ENCODE measurements at regions not wholly inside any gene's neighbourhood (a gene's known extent, or its start where the extent isn't known, plus 50 kb on each side); places are given as distances from the start of the nearest gene placed in this dataset.
"Not testable (repeated sequence)": the region's sequence is repeated elsewhere in the genome, so short reads cannot be mapped to it uniquely, and the experiment has no call there.

- Histone ChIP-seq H3K9me3 (ENCODE audit: control insufficient read depth in 3 of 3, low read length in 3 of 3) (no peaks in the 10 kb centered on the region), H3K9ac (ENCODE audit: low read depth in 1 of 3, low read length in 3 of 3) (no peak overlapping the region), H3K36me3 (ENCODE audit: control insufficient read depth in 3 of 3, insufficient read depth in 3 of 3, low read length in 3 of 3) (no peaks in the 10 kb centered on the region), H3K27me3 (ENCODE audit: control insufficient read depth in 3 of 3, insufficient read depth in 3 of 3, low read length in 3 of 3) (no peaks in the 10 kb centered on the region), H3K4me3 (ENCODE audit: low read length in 3 of 3) (peak overlapping the region in 1 of 3 donors; percentile 23), H3K4me1 (ENCODE audit: control insufficient read depth in 3 of 3, insufficient read depth in 3 of 3, low read length in 3 of 3) (no peaks in the 10 kb centered on the region), H3K27ac (ENCODE audit: low read depth, low read length) (no peak overlapping the region)
Measured at GRCh38 chr2:21891191-21891590, 767.4 kb downstream of the TDRD15 start.

- no peaks in the 10 kb centered on the region for H3K4me1 ChIP-seq (ENCODE audit: control insufficient read depth in 3 of 3, insufficient read depth in 3 of 3, low read length in 3 of 3)
- H3K27me3 ChIP-seq (ENCODE audit: control insufficient read depth in 3 of 3, insufficient read depth in 3 of 3, low read length in 3 of 3) = no peaks in the 10 kb centered on the region
- no peaks in the 10 kb centered on the region for H3K36me3 ChIP-seq (ENCODE audit: control insufficient read depth in 3 of 3, insufficient read depth in 3 of 3, low read length in 3 of 3)
- no peak overlapping the region for H3K4me3 ChIP-seq (ENCODE audit: low read length in 3 of 3)
- no peak overlapping the region for H3K9ac ChIP-seq (ENCODE audit: low read depth in 1 of 3, low read length in 3 of 3)
- H3K9me3 ChIP-seq (ENCODE audit: control insufficient read depth in 3 of 3, low read length in 3 of 3) = no peaks in the 10 kb centered on the region
- no peak overlapping the region for H3K27ac ChIP-seq (ENCODE audit: low read depth, low read length)
Measured at GRCh38 chr2:21892140-21892539, 768.4 kb downstream of the TDRD15 start.

- H3K36me3 ChIP-seq (ENCODE audit: control insufficient read depth in 3 of 3, insufficient read depth in 3 of 3, low read length in 3 of 3) = no peaks in the 10 kb centered on the region
- no peak overlapping the region for H3K9ac ChIP-seq (ENCODE audit: low read depth in 1 of 3, low read length in 3 of 3)
- H3K27ac ChIP-seq (ENCODE audit: low read depth, low read length) = no peak overlapping the region
- H3K9me3 ChIP-seq (ENCODE audit: control insufficient read depth in 3 of 3, low read length in 3 of 3) = no peaks in the 10 kb centered on the region
- no peaks in the 10 kb centered on the region for H3K27me3 ChIP-seq (ENCODE audit: control insufficient read depth in 3 of 3, insufficient read depth in 3 of 3, low read length in 3 of 3)
- H3K4me1 ChIP-seq (ENCODE audit: control insufficient read depth in 3 of 3, insufficient read depth in 3 of 3, low read length in 3 of 3) = no peaks in the 10 kb centered on the region
- H3K4me3 ChIP-seq (ENCODE audit: low read length in 3 of 3) = no peak overlapping the region
Measured at GRCh38 chr2:21895200-21895599, 771.4 kb downstream of the TDRD15 start.

GRCh38 chr2:21908712-21909380 lies 785.1 kb downstream of the TDRD15 start:
- not testable (repeated sequence) for H3K4me3 ChIP-seq (ENCODE audit: low read length in 3 of 3); H3K4me1 ChIP-seq (ENCODE audit: control insufficient read depth in 3 of 3, insufficient read depth in 3 of 3, low read length in 3 of 3)

GRCh38 chr2:21910832-21911507 lies 787.2 kb downstream of the TDRD15 start:
- Histone ChIP-seq H3K9me3 (ENCODE audit: control insufficient read depth in 3 of 3, low read length in 3 of 3) (no peaks in the 10 kb centered on the region), H3K27me3 (ENCODE audit: control insufficient read depth in 3 of 3, insufficient read depth in 3 of 3, low read length in 3 of 3) (no peaks in the 10 kb centered on the region), H3K4me3 (ENCODE audit: low read length in 3 of 3) (no peak overlapping the region), H3K27ac (ENCODE audit: low read depth, low read length) (no peak overlapping the region), H3K36me3 (ENCODE audit: control insufficient read depth in 3 of 3, insufficient read depth in 3 of 3, low read length in 3 of 3) (no peaks in the 10 kb centered on the region), H3K9ac (ENCODE audit: low read depth in 1 of 3, low read length in 3 of 3) (no peak overlapping the region), H3K4me1 (ENCODE audit: control insufficient read depth in 3 of 3, insufficient read depth in 3 of 3, low read length in 3 of 3) (no peaks in the 10 kb centered on the region)

More at GRCh38 chr2:21908712-21909380, 785.1 kb downstream of the TDRD15 start:
- H3K27ac ChIP-seq (ENCODE audit: low read depth, low read length); H3K9me3 ChIP-seq (ENCODE audit: control insufficient read depth in 3 of 3, low read length in 3 of 3); H3K9ac ChIP-seq (ENCODE audit: low read depth in 1 of 3, low read length in 3 of 3); H3K36me3 ChIP-seq (ENCODE audit: control insufficient read depth in 3 of 3, insufficient read depth in 3 of 3, low read length in 3 of 3); H3K27me3 ChIP-seq (ENCODE audit: control insufficient read depth in 3 of 3, insufficient read depth in 3 of 3, low read length in 3 of 3): not testable (repeated sequence)

- H3K36me3 ChIP-seq (ENCODE audit: control insufficient read depth in 3 of 3, insufficient read depth in 3 of 3, low read length in 3 of 3) = no peaks in the 10 kb centered on the region
- H3K27ac ChIP-seq (ENCODE audit: low read depth, low read length) = no peak overlapping the region
- H3K27me3 ChIP-seq (ENCODE audit: control insufficient read depth in 3 of 3, insufficient read depth in 3 of 3, low read length in 3 of 3) = no peaks in the 10 kb centered on the region
- no peaks in the 10 kb centered on the region for H3K4me1 ChIP-seq (ENCODE audit: control insufficient read depth in 3 of 3, insufficient read depth in 3 of 3, low read length in 3 of 3)
- H3K4me3 ChIP-seq (ENCODE audit: low read length in 3 of 3) = no peak overlapping the region
- H3K9ac ChIP-seq (ENCODE audit: low read depth in 1 of 3, low read length in 3 of 3) = no peak overlapping the region
- no peaks in the 10 kb centered on the region for H3K9me3 ChIP-seq (ENCODE audit: control insufficient read depth in 3 of 3, low read length in 3 of 3)
Measured at GRCh38 chr2:21912405-21912804, 788.6 kb downstream of the TDRD15 start.

GRCh38 chr2:21915201-21915600 lies 791.4 kb downstream of the TDRD15 start:
- Histone ChIP-seq H3K4me1 (ENCODE audit: control insufficient read depth in 3 of 3, insufficient read depth in 3 of 3, low read length in 3 of 3) (no peaks in the 10 kb centered on the region), H3K27ac (ENCODE audit: low read depth, low read length) (no peak overlapping the region), H3K36me3 (ENCODE audit: control insufficient read depth in 3 of 3, insufficient read depth in 3 of 3, low read length in 3 of 3) (no peaks in the 10 kb centered on the region), H3K9me3 (ENCODE audit: control insufficient read depth in 3 of 3, low read length in 3 of 3) (no peaks in the 10 kb centered on the region), H3K4me3 (ENCODE audit: low read length in 3 of 3) (no peak overlapping the region), H3K9ac (ENCODE audit: low read depth in 1 of 3, low read length in 3 of 3) (no peak overlapping the region), H3K27me3 (ENCODE audit: control insufficient read depth in 3 of 3, insufficient read depth in 3 of 3, low read length in 3 of 3) (no peaks in the 10 kb centered on the region)

GRCh38 chr2:21916934-21917522 lies 793.3 kb downstream of the TDRD15 start:
- H3K4me3 ChIP-seq (ENCODE audit: low read length in 3 of 3) = no peak overlapping the region
- no peaks in the 10 kb centered on the region for H3K9me3 ChIP-seq (ENCODE audit: control insufficient read depth in 3 of 3, low read length in 3 of 3)
- H3K4me1 ChIP-seq (ENCODE audit: control insufficient read depth in 3 of 3, insufficient read depth in 3 of 3, low read length in 3 of 3) = no peaks in the 10 kb centered on the region
- H3K27me3 ChIP-seq (ENCODE audit: control insufficient read depth in 3 of 3, insufficient read depth in 3 of 3, low read length in 3 of 3) = no peaks in the 10 kb centered on the region
- H3K36me3 ChIP-seq (ENCODE audit: control insufficient read depth in 3 of 3, insufficient read depth in 3 of 3, low read length in 3 of 3) = no peaks in the 10 kb centered on the region
- H3K27ac ChIP-seq (ENCODE audit: low read depth, low read length) = no peak overlapping the region
- H3K9ac ChIP-seq (ENCODE audit: low read depth in 1 of 3, low read length in 3 of 3) = no peak overlapping the region

- no peaks in the 10 kb centered on the region for H3K27me3 ChIP-seq (ENCODE audit: control insufficient read depth in 3 of 3, insufficient read depth in 3 of 3, low read length in 3 of 3)
- no peaks in the 10 kb centered on the region for H3K36me3 ChIP-seq (ENCODE audit: control insufficient read depth in 3 of 3, insufficient read depth in 3 of 3, low read length in 3 of 3)
- H3K9ac ChIP-seq (ENCODE audit: low read depth in 1 of 3, low read length in 3 of 3) = no peak overlapping the region
- H3K27ac ChIP-seq (ENCODE audit: low read depth, low read length) = no peak overlapping the region
- H3K4me1 ChIP-seq (ENCODE audit: control insufficient read depth in 3 of 3, insufficient read depth in 3 of 3, low read length in 3 of 3) = no peaks in the 10 kb centered on the region
- no peaks in the 10 kb centered on the region for H3K9me3 ChIP-seq (ENCODE audit: control insufficient read depth in 3 of 3, low read length in 3 of 3)
- H3K4me3 ChIP-seq (ENCODE audit: low read length in 3 of 3) = no peak overlapping the region
Measured at GRCh38 chr2:21920721-21921120, 797.0 kb downstream of the TDRD15 start.

GRCh38 chr2:21924640-21925285 lies 801.0 kb downstream of the TDRD15 start:
- Histone ChIP-seq H3K4me3 (ENCODE audit: low read length in 3 of 3) (no peak overlapping the region), H3K9me3 (ENCODE audit: control insufficient read depth in 3 of 3, low read length in 3 of 3) (no peaks in the 10 kb centered on the region), H3K36me3 (ENCODE audit: control insufficient read depth in 3 of 3, insufficient read depth in 3 of 3, low read length in 3 of 3) (no peaks in the 10 kb centered on the region), H3K27me3 (ENCODE audit: control insufficient read depth in 3 of 3, insufficient read depth in 3 of 3, low read length in 3 of 3) (no peaks in the 10 kb centered on the region), H3K9ac (ENCODE audit: low read depth in 1 of 3, low read length in 3 of 3) (no peak overlapping the region), H3K27ac (ENCODE audit: low read depth, low read length) (no peak overlapping the region), H3K4me1 (ENCODE audit: control insufficient read depth in 3 of 3, insufficient read depth in 3 of 3, low read length in 3 of 3) (no peaks in the 10 kb centered on the region)
